Spleen (tissue), 11 donors: ENCODE measurements at regions not wholly inside any gene's neighbourhood (a gene's known extent, or its start where the extent isn't known, plus 50 kb on each side); places are given as distances from the start of the nearest gene placed in this dataset.
"Not testable (repeated sequence)": the region's sequence is repeated elsewhere in the genome, so short reads cannot be mapped to it uniquely, and the experiment has no call there.

Source experiments
- DNase-seq: peaks from one replicate; pipeline ENCODE4 v3.0.0-alpha.2; 2020
- H3K27ac ChIP-seq, 8 donors: fragments of 200-600 bp; sonication (generic) in 7 of 8; 1 replicate in 4 of 8; 2 replicates in 4 of 8; pipeline versions ENCODE4 v1.5.0 to v1.8.0; 2016 to 2021; ENCODE audit warnings: inconsistent platforms in 4 of 8, mild to moderate bottlenecking in 4 of 8, moderate library complexity in 1 of 8
- H3K27me3 ChIP-seq, 7 donors: fragments of 200-600 bp; sonication (generic) in 6 of 7; replicated peaks in 1 of 7; 1 replicate in 4 of 7; 2 replicates in 3 of 7; pipeline versions ENCODE4 v1.5.0 to v1.8.0; 2016 to 2021; ENCODE audit warnings: inconsistent platforms in 3 of 7, mild to moderate bottlenecking in 1 of 7
- H3K36me3 ChIP-seq, 6 donors: fragments of 200-600 bp; sonication (generic) in 5 of 6; 1 replicate in 4 of 6; 2 replicates in 2 of 6; pipeline versions ENCODE4 v1.5.0 to v1.8.0; 2016 to 2021; ENCODE audit warnings: inconsistent platforms in 2 of 6
- H3K4me1 ChIP-seq, 6 donors: fragments of 200-600 bp; sonication (generic) in 5 of 6; 1 replicate in 3 of 6; 2 replicates in 3 of 6; pipeline versions ENCODE4 v1.5.0 to v1.8.0; 2016 to 2021; ENCODE audit warnings: inconsistent platforms in 3 of 6
- H3K4me3 ChIP-seq, 8 donors: fragments of 200-600 bp; sonication (generic) in 7 of 8; 1 replicate in 4 of 8; 2 replicates in 4 of 8; pipeline versions ENCODE4 v1.5.0 to v1.8.0; 2016 to 2021; ENCODE audit warnings: inconsistent platforms in 4 of 8, mild to moderate bottlenecking in 4 of 8, moderate library complexity in 2 of 8
- H3K9me3 ChIP-seq, 8 donors: fragments of 200-600 bp; sonication (generic) in 7 of 8; 1 replicate in 4 of 8; 2 replicates in 4 of 8; pipeline versions ENCODE4 v1.5.0 to v1.8.0; 2016 to 2021; ENCODE audit warnings: inconsistent platforms in 4 of 8
- CTCF ChIP-seq, 11 experiments: fragments of 200-600 bp in 7 of 11; fragments of 450-650 bp in 4 of 11; sonication (generic) in 4 of 11; IDR thresholded peaks in 8 of 11; conservative IDR thresholded peaks in 3 of 11; 1 replicate in 7 of 11; 2 replicates in 4 of 11; pipeline versions ENCODE4 v1.4.0 to v1.8.0; 2016 to 2021; ENCODE audit warnings: antibody characterized with exemption in 11 of 11, inconsistent platforms in 4 of 11, mild to moderate bottlenecking in 1 of 11
- POLR2A ChIP-seq, 3 donors: fragments of 450-650 bp; IDR thresholded peaks; one replicate each; pipeline ENCODE4 v1.5.1; 2017; ENCODE audit warnings: antibody characterized with exemption in 3 of 3, mild to moderate bottlenecking in 1 of 3
- POLR2AphosphoS5 ChIP-seq, 3 donors: sonication (generic); formaldehyde crosslinking; IDR thresholded peaks; one replicate each; pipeline ENCODE4 v1.5.1; 2017; ENCODE audit warnings: antibody characterized with exemption in 3 of 3
- WGBS, 5 donors: extraction: QIAGEN DNeasy Blood & Tissue Kit in 3 of 5; methylation state at CpG; one replicate each; pipeline versions ENCODE4 v1.1.5 to v1.1.7; 2013 to 2018; 5-methylcytosine and 5-hydroxymethylcytosine counted together
- intact Hi-C: fragments of 100-400 bp; cut with DNase I; formaldehyde crosslinking; loops from one replicate; pipeline ENCODE4 v1.15.0; 2023; ENCODE audit warnings: low total_unique reads
- donor health status: healthy with polysubstance abuse.
- donor health status: DM: no; HTN: no; CAD: no; lungs with moderate emphysema.
- donor health status: DM: no; HTN: no; CAD: no.
- donor health status: Bipolar disorder and iron deficiency.
- donor health status: healthy.
- donor health status: DM: no; HTN: no; CAD: no.
- donor health status: DM: yes; HTN: yes; CAD: no.

DNA sequence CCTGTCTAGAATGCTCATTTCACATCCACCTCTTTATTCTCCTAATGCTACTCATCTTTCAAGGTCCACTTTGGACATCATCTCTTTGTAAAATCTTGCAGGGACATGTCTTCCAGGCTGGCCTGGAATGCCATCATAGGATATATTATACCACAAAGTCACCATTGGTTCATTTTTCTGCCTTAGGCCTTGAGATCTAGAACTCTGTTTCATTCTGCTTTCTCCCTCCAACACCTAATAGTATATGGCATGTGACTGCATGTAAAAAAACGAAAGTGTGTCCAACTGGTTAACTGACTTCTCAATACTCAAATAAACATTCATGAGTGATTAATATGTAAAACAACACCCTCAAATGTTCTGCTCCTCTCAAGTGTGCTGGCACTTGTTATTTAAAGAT is 84.1 kb downstream of the RGS2 start:
- no peak for DNase-seq
- no peaks in the 10 kb centered on the region for H3K36me3 ChIP-seq
- H3K4me3 ChIP-seq = no peak overlapping the region
- 0 to 78% (median 38%) methylated on average over 1 of the region's 1 CpG for WGBS, 5 donors
- H3K9me3 ChIP-seq = peaks cover 0 to 3% (median 0%) of the 10 kb centered on the region in 8 donors
- H3K27ac ChIP-seq = no peak overlapping the region
- no peaks in the 10 kb centered on the region for H3K27me3 ChIP-seq
- TF ChIP-seq CTCF (IDR thresholded peaks at IDR 0.05 in 8 of 11, conservative IDR thresholded peaks at IDR 0.05 in 3 of 11) = no peak
- TF ChIP-seq POLR2A (IDR thresholded peaks at IDR 0.05) = no peak
- intact Hi-C loops = no loop called here
- H3K4me1 ChIP-seq = no peaks in the 10 kb centered on the region

- H3K27me3 ChIP-seq, H3K36me3 ChIP-seq, H3K4me3 ChIP-seq, H3K9me3 ChIP-seq, H3K27ac ChIP-seq, H3K4me1 ChIP-seq, intact Hi-C loops, DNase-seq: not testable (repeated sequence)
- WGBS, 5 donors = 83 to 96% (median 91%) methylated on average over 10 of the region's 10 CpGs
These were observed 86.6 kb downstream of the RGS2 start for GRCh38 chr1:192895487-192895886.

- H3K4me3 ChIP-seq = no peak overlapping the region
- intact Hi-C loops = no loop called here
- DNase-seq = no peak
- H3K36me3 ChIP-seq = no peaks in the 10 kb centered on the region
- no peaks in the 10 kb centered on the region for H3K27me3 ChIP-seq
- no peaks in the 10 kb centered on the region for H3K4me1 ChIP-seq
- TF ChIP-seq CTCF (IDR thresholded peaks at IDR 0.05 in 8 of 11, conservative IDR thresholded peaks at IDR 0.05 in 3 of 11) (no peak), POLR2AphosphoS5 (IDR thresholded peaks at IDR 0.05) (no peak), POLR2A (IDR thresholded peaks at IDR 0.05) (no peak)
- H3K27ac ChIP-seq = no peak overlapping the region
- H3K9me3 ChIP-seq = peaks cover 0 to 3% (median 0%) of the 10 kb centered on the region in 8 donors
These were observed 87.5 kb downstream of the RGS2 start for GRCh38 chr1:192896376-192896775.

DNA sequence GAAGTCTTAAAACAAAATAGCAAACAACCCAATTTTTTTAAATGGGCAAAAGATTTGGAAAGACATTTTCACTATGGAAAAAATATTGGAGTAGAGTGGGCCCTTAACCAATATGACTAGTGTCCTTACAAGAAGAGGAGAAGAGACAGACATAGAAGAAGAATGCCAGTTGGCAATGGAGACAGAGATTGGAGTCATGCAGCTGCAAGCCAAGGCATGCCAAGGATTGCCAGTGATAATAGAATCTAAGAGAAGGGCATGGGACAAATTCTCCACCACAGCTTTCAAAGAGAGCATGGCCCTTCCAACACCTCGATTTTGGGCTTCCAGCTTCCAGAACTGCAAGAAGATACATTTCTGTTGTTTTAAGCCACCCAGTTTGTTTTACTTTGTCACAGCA is 92.7 kb downstream of the RGS2 start:
- no peak for DNase-seq
- intact Hi-C loops = no loop called here

More for the DNA sequence above, 92.7 kb downstream of the RGS2 start:
- Histone ChIP-seq H3K36me3 (no peaks in the 10 kb centered on the region), H3K4me3 (no peak overlapping the region), H3K9me3 (no peaks in the 10 kb centered on the region), H3K27me3 (no peaks in the 10 kb centered on the region), H3K4me1 (peaks cover 0 to 12% (median 0%) of the 10 kb centered on the region in 6 donors), H3K27ac (no peak overlapping the region)
- WGBS, 5 donors = 0 to 68% (median 24%) methylated on average over 1 of the region's 1 CpG
- TF ChIP-seq POLR2A (IDR thresholded peaks at IDR 0.05) (no peak), POLR2AphosphoS5 (IDR thresholded peaks at IDR 0.05) (no peak), CTCF (IDR thresholded peaks at IDR 0.05 in 8 of 11, conservative IDR thresholded peaks at IDR 0.05 in 3 of 11) (no peak)
